H1 (cell line): ENCODE measurements at regions not wholly inside any gene's neighbourhood (a gene's known extent, or its start where the extent isn't known, plus 50 kb on each side); places are given as distances from the start of the nearest gene placed in this dataset.
A peak's percentile ranks its signal among the peaks of the same experiment; 100 is the strongest.

ENCODE experiments used
- CTCF ChIA-PET: fragments of 300-600 bp; sonication (Branson Sonifier 250); formaldehyde crosslinking; loops from one replicate; lab custom pipeline; 2021; ENCODE audit not compliant: partially characterized antibody; lab: Charles Lee
- POLR2A ChIA-PET: fragments of 300-600 bp; sonication (Branson Sonifier 250); formaldehyde crosslinking; loops from one replicate; lab custom pipeline; 2021; ENCODE audit warnings: inconsistent platforms; ENCODE audit not compliant: partially characterized antibody; lab: Charles Lee
- DNase-seq, 2 experiments: peaks; one replicate each; pipeline versions ENCODE4 v3.0.0 to v3.0.0-alpha.2; 2010 to 2022; ENCODE audit warnings: low spot score in 2 of 2, low read depth in 1 of 2, mixed read lengths in 1 of 2
- FAIRE-seq: peaks from 2 replicates; lab custom pipeline; 2011; peaks lifted over from hg19 to GRCh38; lab: Jason Lieb, UNC
- H2AFZ ChIP-seq: 2 replicates; pipeline ENCODE4 v1.8.1; 2012; ENCODE audit warnings: low read length, inconsistent platforms
- H2AK5ac ChIP-seq: 2 replicates; pipeline ENCODE4 v1.6.1; 2013; ENCODE audit warnings: low read depth, low read length
- H2BK120ac ChIP-seq: replicated peaks from 2 replicates; pipeline ENCODE3; 2013; ENCODE audit warnings: low read depth, low read length, inconsistent platforms
- H2BK12ac ChIP-seq: 2 replicates; pipeline ENCODE4 v1.6.1; 2013; ENCODE audit warnings: low read depth, low read length
- H2BK15ac ChIP-seq: 2 replicates; pipeline ENCODE4 v1.6.1; 2013; ENCODE audit warnings: low read length
- H2BK20ac ChIP-seq: 2 replicates; pipeline ENCODE4 v1.6.1; 2013; ENCODE audit warnings: low read length
- H2BK5ac ChIP-seq: 2 replicates; pipeline ENCODE4 v1.6.1; 2013; ENCODE audit warnings: low read depth, low read length
- H3K14ac ChIP-seq: 2 replicates; pipeline ENCODE4 v1.6.1; 2013; ENCODE audit warnings: inconsistent platforms; ENCODE audit not compliant: insufficient read length
- H3K18ac ChIP-seq: 2 replicates; pipeline ENCODE4 v1.6.1; 2013; ENCODE audit warnings: low read length; ENCODE audit errors: extremely low read depth
- H3K23ac ChIP-seq: 2 replicates; pipeline ENCODE4 v1.6.1; 2013; ENCODE audit warnings: inconsistent platforms; ENCODE audit not compliant: insufficient read length
- H3K23me2 ChIP-seq: 2 replicates; pipeline ENCODE4 v1.6.1; 2013; ENCODE audit warnings: low read depth, low read length
- H3K27ac ChIP-seq: 2 replicates; pipeline ENCODE4 v1.6.1; 2011; ENCODE audit warnings: low read depth, low read length, inconsistent platforms
- H3K27me3 ChIP-seq, 4 experiments: replicated peaks in 1 of 4; 1 replicate in 1 of 4; 2 replicates in 3 of 4; pipeline versions ENCODE4 v1.6.1 to v1.8.1; 2011 to 2013; ENCODE audit warnings: low read length in 3 of 4, mild to moderate bottlenecking in 3 of 4, inconsistent platforms in 2 of 4, mixed read lengths in 2 of 4, moderate library complexity in 1 of 4; ENCODE audit not compliant: control insufficient read depth in 3 of 4, insufficient read depth in 3 of 4; ENCODE audit errors: extremely low read depth in 1 of 4
- H3K36me3 ChIP-seq, 4 experiments: 2 replicates each; pipeline versions ENCODE4 v1.6.1 to v1.8.1; 2011 to 2013; ENCODE audit warnings: mild to moderate bottlenecking in 4 of 4, low read length in 3 of 4, moderate library complexity in 2 of 4, control low read depth in 1 of 4, inconsistent platforms in 1 of 4; ENCODE audit not compliant: insufficient read depth in 4 of 4, control insufficient read depth in 2 of 4
- H3K4ac ChIP-seq: replicated peaks from 2 replicates; pipeline ENCODE3; 2013; ENCODE audit warnings: low read length, low read depth, mixed read lengths, inconsistent platforms; ENCODE audit not compliant: insufficient read length
- H3K4me1 ChIP-seq, 4 experiments: replicated peaks in 1 of 4; 1 replicate in 1 of 4; 2 replicates in 3 of 4; pipeline versions ENCODE4 v1.6.1 to v1.8.1; 2011 to 2013; ENCODE audit warnings: low read length in 3 of 4, inconsistent platforms in 2 of 4, mixed read lengths in 1 of 4; ENCODE audit not compliant: insufficient read depth in 4 of 4, control insufficient read depth in 3 of 4
- H3K4me2 ChIP-seq, 2 experiments: 2 replicates each; pipeline versions ENCODE4 v1.6.1 to v1.8.1; 2011 to 2013; ENCODE audit warnings: low read depth in 2 of 2, low read length in 2 of 2, control low read depth in 1 of 2, inconsistent platforms in 1 of 2, mild to moderate bottlenecking in 1 of 2; ENCODE audit not compliant: insufficient read depth in 1 of 2
- H3K4me3 ChIP-seq, 4 experiments: fragments of 200-600, 300-600 bp in 1 of 4; sonication (generic), shearing (Covaris generic), sonication (Bioruptor Twin) in 1 of 4; 2 replicates each; pipeline versions ENCODE4 v1.5.1 to v1.8.1; 2011 to 2016; ENCODE audit warnings: low read length in 4 of 4, low read depth in 3 of 4, control low read depth in 2 of 4, inconsistent platforms in 2 of 4, mild to moderate bottlenecking in 2 of 4, mixed read lengths in 1 of 4, moderate library complexity in 1 of 4; ENCODE audit not compliant: insufficient read depth in 2 of 4; ENCODE audit errors: extremely low read depth in 1 of 4
- H3K56ac ChIP-seq: replicated peaks from 2 replicates; pipeline ENCODE3; 2013; ENCODE audit warnings: low read depth, mild to moderate bottlenecking, mixed read lengths, low read length, inconsistent platforms; ENCODE audit not compliant: insufficient read length
- H3K79me1 ChIP-seq: 2 replicates; pipeline ENCODE4 v1.6.1; 2013; ENCODE audit warnings: low read depth, low read length, control low read depth
- H3K79me2 ChIP-seq, 2 experiments: 2 replicates each; pipeline versions ENCODE4 v1.6.1 to v1.8.1; 2012 to 2013; ENCODE audit warnings: low read length in 2 of 2, mild to moderate bottlenecking in 2 of 2, inconsistent platforms in 1 of 2; ENCODE audit not compliant: insufficient read depth in 2 of 2, control insufficient read depth in 1 of 2
- H3K9ac ChIP-seq, 4 experiments: replicated peaks in 1 of 4; 1 replicate in 1 of 4; 2 replicates in 3 of 4; pipeline versions ENCODE4 v1.6.1 to v1.8.1; 2011 to 2013; ENCODE audit warnings: low read depth in 3 of 4, low read length in 3 of 4, control low read depth in 2 of 4, mild to moderate bottlenecking in 2 of 4, moderate library complexity in 2 of 4, inconsistent platforms in 1 of 4; ENCODE audit errors: extremely low read depth in 1 of 4
- H3K9me3 ChIP-seq, 2 experiments: 2 replicates each; pipeline versions ENCODE4 v1.6.1 to v1.8.1; 2012 to 2013; ENCODE audit warnings: mild to moderate bottlenecking in 2 of 2, moderate library complexity in 2 of 2, control low read depth in 1 of 2, inconsistent platforms in 1 of 2, low read depth in 1 of 2, low read length in 1 of 2, mixed read lengths in 1 of 2; ENCODE audit not compliant: insufficient read depth in 2 of 2
- H4K20me1 ChIP-seq, 2 experiments: replicated peaks in 1 of 2; 2 replicates each; pipeline versions ENCODE3 to v1.8.1; 2011 to 2013; ENCODE audit warnings: inconsistent platforms in 2 of 2, low read length in 2 of 2, mild to moderate bottlenecking in 1 of 2; ENCODE audit not compliant: insufficient read depth in 2 of 2, control insufficient read depth in 1 of 2
- H4K5ac ChIP-seq: 2 replicates; pipeline ENCODE4 v1.6.1; 2013; ENCODE audit warnings: low read length, low read depth, mixed read lengths, inconsistent platforms; ENCODE audit not compliant: insufficient read length
- H4K8ac ChIP-seq: 2 replicates; pipeline ENCODE4 v1.8.0; 2013; ENCODE audit warnings: mild to moderate bottlenecking, moderate library complexity, low read length, inconsistent platforms; ENCODE audit not compliant: insufficient read depth; ENCODE audit errors: extremely low read depth
- H4K91ac ChIP-seq: replicated peaks from 2 replicates; pipeline ENCODE3; 2013; ENCODE audit warnings: low read length, mixed read lengths, inconsistent platforms; ENCODE audit not compliant: insufficient read length
- CTBP2 ChIP-seq: IDR thresholded peaks from 2 replicates; pipeline ENCODE4 v1.7.0; 2011; ENCODE audit warnings: borderline replicate concordance, mild to moderate bottlenecking, moderate library complexity, mixed read lengths, low read length; ENCODE audit not compliant: insufficient read depth, insufficient read length
- CTCF ChIP-seq, 3 experiments: IDR thresholded peaks; 1 replicate in 2 of 3; 2 replicates in 1 of 3; pipeline versions ENCODE4 v1.5.1 to v1.6.1; 2011; ENCODE audit warnings: low read length in 3 of 3, mild to moderate bottlenecking in 3 of 3, inconsistent platforms in 2 of 3, low read depth in 1 of 3, moderate library complexity in 1 of 3; ENCODE audit not compliant: insufficient read depth in 1 of 3; ENCODE audit errors: control extremely low read depth in 1 of 3
- EGR1 ChIP-seq: IDR thresholded peaks from 2 replicates; pipeline ENCODE4 v1.6.1; 2011; ENCODE audit warnings: low read depth, low read length, borderline replicate concordance
- HDAC2 ChIP-seq, 2 experiments: fragments of 300-600 bp in 1 of 2; sonication (generic) in 1 of 2; IDR thresholded peaks; 2 replicates each; pipeline ENCODE4 v1.6.1; 2011 to 2012; ENCODE audit warnings: low read depth in 2 of 2, low read length in 2 of 2, mild to moderate bottlenecking in 2 of 2, moderate library complexity in 2 of 2, borderline replicate concordance in 1 of 2, inconsistent platforms in 1 of 2
- MAFK ChIP-seq: IDR thresholded peaks from 2 replicates; pipeline ENCODE4 v1.6.1; 2012; ENCODE audit warnings: low read depth, mild to moderate bottlenecking, improper control_type of control experiment, low read length
- MAX ChIP-seq: IDR thresholded peaks from 2 replicates; pipeline ENCODE4 v1.6.1; 2012; ENCODE audit warnings: inconsistent platforms
- RAD21 ChIP-seq, 2 experiments: IDR thresholded peaks in 1 of 2; conservative IDR thresholded peaks in 1 of 2; 2 replicates each; pipeline ENCODE4 v1.6.1; 2011; ENCODE audit warnings: low read depth in 2 of 2, low read length in 2 of 2, improper control_type of control experiment in 1 of 2, inconsistent platforms in 1 of 2, mild to moderate bottlenecking in 1 of 2, moderate library complexity in 1 of 2
- RFX5 ChIP-seq: IDR thresholded peaks from 2 replicates; pipeline ENCODE4 v1.6.1; 2011; ENCODE audit warnings: low read depth, low read length, improper control_type of control experiment, borderline replicate concordance
- YY1 ChIP-seq: IDR thresholded peaks from 2 replicates; pipeline ENCODE4 v1.6.1; 2011; ENCODE audit warnings: low read depth, mild to moderate bottlenecking, low read length
- WGBS, 2 experiments: shearing (Covaris generic) in 1 of 2; methylation state at CpG; one replicate each; pipeline versions ENCODE4 v1.1.6 to v1.1.7; 2013 to 2015; ENCODE audit warnings: low lambda C conversion rate in 2 of 2, mixed read lengths in 2 of 2, inconsistent platforms in 1 of 2, low coverage in 1 of 2, missing lambda C conversion rate in 1 of 2; ENCODE audit not compliant: insufficient replicate concordance in 2 of 2, insufficient coverage in 1 of 2, insufficient read length in 1 of 2; ENCODE audit errors: extremely low coverage in 1 of 2, missing lambda C conversion rate in 1 of 2; 5-methylcytosine and 5-hydroxymethylcytosine counted together

GRCh38 chr16:6682142-6682811 is 650.4 kb upstream of the RBFOX1 start:
- Histone ChIP-seq H2AK5ac (no peak overlapping the region), H3K4me1 (peaks cover 0 to 2% (median 0%) of the 10 kb centered on the region in 4 experiments; a peak in 1 of 7 replicates), H3K4me3 (no peak overlapping the region), H3K4ac (no peak overlapping the region), H3K18ac (no peak overlapping the region), H3K56ac (no peak overlapping the region), H4K91ac (no peak overlapping the region), H4K8ac (no peak overlapping the region), H3K36me3 (no peaks in the 10 kb centered on the region), H3K27me3 (no peaks in the 10 kb centered on the region), H3K4me2 (peak overlapping the region in 1 of 2 experiments; percentile 3; a peak in 1 of 4 replicates), H3K23me2 (no peaks in the 10 kb centered on the region), H3K9me3 (0 out of 4 replicates have a peak, but pooled peaks cover 0 to under 1% of the 10 kb centered on the region in 2 experiments), H3K14ac (no peak overlapping the region), H2BK12ac (no peak overlapping the region), H4K5ac (no peak overlapping the region), H2BK20ac (no peak overlapping the region), H2AFZ (0 out of 2 replicates have a peak overlapping the region, but pooled peaks have one; percentile 54), H4K20me1 (no peaks in the 10 kb centered on the region), H2BK5ac (no peak overlapping the region), H3K27ac (no peak overlapping the region), H2BK15ac (no peak overlapping the region), H3K23ac (no peak overlapping the region), H3K9ac (no peak overlapping the region), H3K79me2 (no peaks in the 10 kb centered on the region), H3K79me1 (no peaks in the 10 kb centered on the region), H2BK120ac (no peak overlapping the region)
- WGBS, 2 experiments = 54% methylated on average over 19 of the region's 19 CpGs; no CpG with 5 or more reads in 1 of the 2 experiments
- peak; percentile 86 for FAIRE-seq
- POLR2A ChIA-PET = no interaction called here
- CTCF ChIA-PET = interaction anchor here (0.6 to 4.2 kb wide), 49 partner anchors 9 to 1785 kb away, joined by 3 to 40 read pairs (median 3); no protein-coding TSS in a partner anchor
- peak; percentile 53 to 85 for DNase-seq
- TF ChIP-seq MAX (peak; percentile 69), CTCF (IDR thresholded peaks at IDR 0.05; ENCODE audit: control extremely low read depth in 1 of 3, insufficient read depth in 1 of 3, low read depth in 1 of 3, low read length in 3 of 3) (peak; percentile 78 to 90 (median 83)), YY1 (no peak), RAD21 (IDR thresholded peaks at IDR 0.05 in 1 of 2, conservative IDR thresholded peaks at IDR 0.05 in 1 of 2; ENCODE audit: low read depth in 2 of 2, low read length in 2 of 2) (peak; percentile 41 to 52), HDAC2 (IDR thresholded peaks at IDR 0.05; ENCODE audit: borderline replicate concordance in 1 of 2, low read depth in 2 of 2, low read length in 2 of 2) (no peak), CTBP2 (no peak), MAFK (no peak), RFX5 (no peak), EGR1 (no peak)
